GM23338 (cell line): ENCODE measurements at regions not wholly inside any gene's neighbourhood (a gene's known extent, or its start where the extent isn't known, plus 50 kb on each side); places are given as distances from the start of the nearest gene placed in this dataset.

Source experiments
- CREB1 ChIP-seq: fragments of 250-450 bp; sonication (Bioruptor Pico); IDR thresholded peaks from 2 replicates; pipeline ENCODE4 v1.5.0; 2020; ENCODE audit warnings: low read depth, mild to moderate bottlenecking, moderate library complexity
- CTCF ChIP-seq, 2 experiments: fragments of 200-600 bp in 1 of 2; sonication (generic) in 1 of 2; conservative IDR thresholded peaks; 2 replicates each; pipeline versions ENCODE4 v1.5.1 to v1.6.1; 2016 to 2017; ENCODE audit warnings: antibody characterized with exemption in 2 of 2, low read depth in 2 of 2, mild to moderate bottlenecking in 2 of 2, moderate library complexity in 1 of 2
- ETS1 ChIP-seq: IDR thresholded peaks from 2 replicates; pipeline ENCODE4 v1.6.1; 2016; ENCODE audit warnings: antibody characterized with exemption
- EZH2 ChIP-seq: fragments of 200-600 bp; sonication (generic); IDR thresholded peaks from one replicate; pipeline ENCODE4 v1.8.0; 2017; ENCODE audit warnings: antibody characterized with exemption, mild to moderate bottlenecking, low read depth; ENCODE audit not compliant: unreplicated experiment
- EZH2phosphoT487 ChIP-seq: fragments of 200-600 bp; sonication (generic); IDR thresholded peaks from one replicate; pipeline ENCODE4 v1.8.1; 2018; ENCODE audit warnings: antibody characterized with exemption; ENCODE audit not compliant: unreplicated experiment
- JUNB ChIP-seq: IDR thresholded peaks from one replicate; pipeline ENCODE4 v1.6.1; 2016; ENCODE audit warnings: antibody characterized with exemption; ENCODE audit not compliant: unreplicated experiment
- ZNF114 ChIP-seq: fragments of 250-450 bp; sonication (Bioruptor Pico); IDR thresholded peaks from 2 replicates; pipeline ENCODE4 v1.5.0; 2020; ENCODE audit warnings: mild to moderate bottlenecking, moderate library complexity
- TF ChIP-seq, protein P1 (sequence below): IDR thresholded peaks from one replicate; pipeline ENCODE4 v1.6.1; 2018; ENCODE audit warnings: antibody characterized with exemption; ENCODE audit not compliant: unreplicated experiment

DNA sequence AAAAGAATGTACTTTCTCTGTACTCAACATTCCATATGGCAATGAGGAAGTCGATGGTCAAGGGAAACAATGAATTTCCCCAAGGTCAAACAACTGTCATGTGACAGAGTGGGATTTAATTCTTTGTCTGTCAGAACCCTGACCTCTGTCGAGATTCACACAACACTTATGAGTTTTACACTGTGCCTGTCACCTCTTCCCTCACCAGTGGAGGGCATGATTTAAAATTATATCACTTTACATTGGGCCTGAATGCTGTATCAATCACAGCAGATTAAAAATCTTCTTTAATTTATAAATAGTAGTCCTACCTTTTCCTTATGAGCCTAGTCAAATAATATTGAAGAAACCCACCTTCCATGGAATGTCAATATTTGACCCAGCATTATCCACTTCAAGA lies 276.7 kb downstream of the CDH10 start:
- TF ChIP-seq CTCF (conservative IDR thresholded peaks at IDR 0.05; ENCODE audit: low read depth in 2 of 2): peak in 1 of 2 experiments; percentile 45; a peak in 2 of 4 replicates
- TF ChIP-seq EZH2: no peak
- TF ChIP-seq JUNB: no peak
- no peak for TF ChIP-seq EZH2phosphoT487
- TF ChIP-seq ETS1: no peak
- TF ChIP-seq, protein P1, sequence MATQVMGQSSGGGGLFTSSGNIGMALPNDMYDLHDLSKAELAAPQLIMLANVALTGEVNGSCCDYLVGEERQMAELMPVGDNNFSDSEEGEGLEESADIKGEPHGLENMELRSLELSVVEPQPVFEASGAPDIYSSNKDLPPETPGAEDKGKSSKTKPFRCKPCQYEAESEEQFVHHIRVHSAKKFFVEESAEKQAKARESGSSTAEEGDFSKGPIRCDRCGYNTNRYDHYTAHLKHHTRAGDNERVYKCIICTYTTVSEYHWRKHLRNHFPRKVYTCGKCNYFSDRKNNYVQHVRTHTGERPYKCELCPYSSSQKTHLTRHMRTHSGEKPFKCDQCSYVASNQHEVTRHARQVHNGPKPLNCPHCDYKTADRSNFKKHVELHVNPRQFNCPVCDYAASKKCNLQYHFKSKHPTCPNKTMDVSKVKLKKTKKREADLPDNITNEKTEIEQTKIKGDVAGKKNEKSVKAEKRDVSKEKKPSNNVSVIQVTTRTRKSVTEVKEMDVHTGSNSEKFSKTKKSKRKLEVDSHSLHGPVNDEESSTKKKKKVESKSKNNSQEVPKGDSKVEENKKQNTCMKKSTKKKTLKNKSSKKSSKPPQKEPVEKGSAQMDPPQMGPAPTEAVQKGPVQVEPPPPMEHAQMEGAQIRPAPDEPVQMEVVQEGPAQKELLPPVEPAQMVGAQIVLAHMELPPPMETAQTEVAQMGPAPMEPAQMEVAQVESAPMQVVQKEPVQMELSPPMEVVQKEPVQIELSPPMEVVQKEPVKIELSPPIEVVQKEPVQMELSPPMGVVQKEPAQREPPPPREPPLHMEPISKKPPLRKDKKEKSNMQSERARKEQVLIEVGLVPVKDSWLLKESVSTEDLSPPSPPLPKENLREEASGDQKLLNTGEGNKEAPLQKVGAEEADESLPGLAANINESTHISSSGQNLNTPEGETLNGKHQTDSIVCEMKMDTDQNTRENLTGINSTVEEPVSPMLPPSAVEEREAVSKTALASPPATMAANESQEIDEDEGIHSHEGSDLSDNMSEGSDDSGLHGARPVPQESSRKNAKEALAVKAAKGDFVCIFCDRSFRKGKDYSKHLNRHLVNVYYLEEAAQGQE: no peak
- TF ChIP-seq CREB1 (CRISPR knock-in tag): no peak
- TF ChIP-seq ZNF114: no peak
